ENCODE measurements at regions not wholly inside any gene's neighbourhood (a gene's known extent, or its start where the extent isn't known, plus 50 kb on each side); places are given as distances from the start of the nearest gene placed in this dataset.

- no peak for TF ChIP-seq POLR2A (IDR thresholded peaks at IDR 0.05; ENCODE audit: low read depth, low read length)
- no peak for TF ChIP-seq HDAC6 (IDR thresholded peaks at IDR 0.05; ENCODE audit: unreplicated experiment)
- TF ChIP-seq JUNB (IDR thresholded peaks at IDR 0.05): no peak
- no peak for TF ChIP-seq NFYA (IDR thresholded peaks at IDR 0.05; ENCODE audit: borderline replicate concordance, low read depth, low read length)
- TF ChIP-seq NFIC (IDR thresholded peaks at IDR 0.05; ENCODE audit: low read depth, low read length): no peak
- TF ChIP-seq MTA3 (IDR thresholded peaks at IDR 0.05; ENCODE audit: borderline replicate concordance, low read length): no peak
- TF ChIP-seq KAT2A (conservative IDR thresholded peaks at IDR 0.05; ENCODE audit: control insufficient read depth, low read depth, low read length): no peak
- TF ChIP-seq KDM1A (IDR thresholded peaks at IDR 0.05; ENCODE audit: borderline replicate concordance): no peak
- TF ChIP-seq BMI1 (IDR thresholded peaks at IDR 0.05; ENCODE audit: borderline replicate concordance): no peak
- no peak for TF ChIP-seq ZNF24 (IDR thresholded peaks at IDR 0.05)
- no peak for TF ChIP-seq MLLT1 (IDR thresholded peaks at IDR 0.05)
These were observed 320.3 kb downstream of the PTPRU start (continued) for GRCh38 chr1:29556657-29557056.

DNA sequence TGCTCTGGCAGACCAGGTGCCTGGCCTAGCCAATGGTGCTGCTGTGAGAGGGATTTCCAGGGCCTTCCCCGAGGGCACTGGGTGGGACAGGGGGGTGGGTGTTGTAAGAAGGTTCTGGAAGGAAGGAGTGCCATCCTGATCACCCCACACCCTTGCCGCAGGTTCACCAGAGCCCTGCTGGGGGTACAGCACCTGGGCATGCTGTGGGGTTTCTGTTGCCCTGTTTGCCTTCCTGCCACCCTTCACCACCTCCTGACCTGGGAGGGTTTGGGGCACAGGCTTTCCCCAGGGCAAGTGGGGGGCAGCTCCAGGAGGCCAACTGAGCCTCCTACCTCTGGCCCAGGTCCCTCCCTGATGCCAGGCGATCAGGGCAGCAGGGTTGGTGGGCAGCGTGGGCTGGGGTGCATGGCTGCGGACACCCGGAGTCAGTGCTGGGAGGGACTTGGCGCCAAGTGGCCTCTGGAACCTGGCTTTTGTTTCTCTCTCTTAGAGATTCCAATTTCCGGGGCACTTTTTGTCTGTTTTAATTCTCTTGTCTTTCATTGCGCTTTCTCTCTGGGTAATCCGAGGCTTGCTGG, 318.8 kb downstream of the PTPRU start:
- ChIA-PET CTCF (no interaction called here), RAD21 (ENCODE audit: unreplicated experiment) (no interaction called here), POLR2A (no interaction called here), SMC1A (ENCODE audit: uncharacterized antibody, unreplicated experiment) (no interaction called here)
- Histone ChIP-seq H3K27me3 (replicated peaks in 1 of 2; ENCODE audit: control insufficient read depth in 2 of 2, insufficient read depth in 2 of 2, low read length in 1 of 2) (no peaks in the 10 kb centered on the region), H3K4me3 (no peak overlapping the region), H3K79me2 (ENCODE audit: control insufficient read depth, insufficient read depth, low read length) (no peaks in the 10 kb centered on the region), H3K9ac (ENCODE audit: control insufficient read depth, insufficient read depth, low read length) (no peak overlapping the region), H3K4me1 (ENCODE audit: control insufficient read depth, insufficient read depth, low read length) (no peaks in the 10 kb centered on the region), H3K4me2 (ENCODE audit: control insufficient read depth, insufficient read depth) (no peak overlapping the region), H3K36me3 (ENCODE audit: control insufficient read depth in 2 of 2, insufficient read depth in 2 of 2, low read length in 1 of 2) (no peaks in the 10 kb centered on the region), H3K27ac (ENCODE audit: control insufficient read depth, insufficient read depth) (no peak overlapping the region), H3K9me3 (replicated peaks; ENCODE audit: control insufficient read depth, insufficient read depth, low read length) (no peaks in the 10 kb centered on the region; the same call in 2 of the 3 replicates), H4K20me1 (ENCODE audit: control insufficient read depth, insufficient read depth) (no peaks in the 10 kb centered on the region), H2AFZ (ENCODE audit: control insufficient read depth, low read depth, low read length) (no peak overlapping the region)
- ATAC-seq (no peak), DNase-seq (ENCODE audit: low read depth, low spot score) (no peak), FAIRE-seq (no peak)
- TF ChIP-seq NRF1 (conservative IDR thresholded peaks at IDR 0.05; ENCODE audit: low read depth, low read length): no peak
- TF ChIP-seq NFIC (IDR thresholded peaks at IDR 0.05; ENCODE audit: low read depth, low read length): no peak
- no peak for TF ChIP-seq MYB (IDR thresholded peaks at IDR 0.05; ENCODE audit: borderline replicate concordance, low read depth, low read length)
- no peak for TF ChIP-seq ZNF24 (IDR thresholded peaks at IDR 0.05)
- TF ChIP-seq HSF1 (IDR thresholded peaks at IDR 0.05; ENCODE audit: low read depth, low read length): no peak
- TF ChIP-seq GABPA (IDR thresholded peaks at IDR 0.05; ENCODE audit: low read depth): no peak
- TF ChIP-seq BMI1 (IDR thresholded peaks at IDR 0.05; ENCODE audit: borderline replicate concordance): no peak
- TF ChIP-seq CBX5 (IDR thresholded peaks at IDR 0.05; ENCODE audit: low read depth): no peak
- no peak for TF ChIP-seq TCF3 (IDR thresholded peaks at IDR 0.05; ENCODE audit: borderline replicate concordance, insufficient read depth, low read depth, low read length)
- no peak for TF ChIP-seq YBX1 (IDR thresholded peaks at IDR 0.05)
- no peak for TF ChIP-seq ZNF217 (IDR thresholded peaks at IDR 0.05)
- TF ChIP-seq ZNF384 (IDR thresholded peaks at IDR 0.05; ENCODE audit: borderline replicate concordance, low read depth, low read length): no peak
- TF ChIP-seq WRNIP1 (IDR thresholded peaks at IDR 0.05; ENCODE audit: borderline replicate concordance, low read depth, low read length): no peak
- no peak for TF ChIP-seq NFYA (IDR thresholded peaks at IDR 0.05; ENCODE audit: borderline replicate concordance, low read depth, low read length)
- TF ChIP-seq TCF12 (IDR thresholded peaks at IDR 0.05; ENCODE audit: low read depth, low read length): no peak
- no peak for TF ChIP-seq SRF (IDR thresholded peaks at IDR 0.05; ENCODE audit: low read depth in 2 of 2, low read length in 2 of 2)
- intact Hi-C loops (cut with micrococcal nuclease; ENCODE audit: unreplicated experiment) (no loop called here), in situ Hi-C loops (cut with MboI) (no loop called here)
- 6% methylated on average over 9 of the region's 10 CpGs for WGBS (ENCODE audit: insufficient coverage, insufficient replicate concordance, low lambda C conversion rate, missing lambda C conversion rate)
- no TSS peak for BruUV-seq (replicated peaks)
